K562 (cell line): ENCODE measurements at regions not wholly inside any gene's neighbourhood (a gene's known extent, or its start where the extent isn't known, plus 50 kb on each side); places are given as distances from the start of the nearest gene placed in this dataset.
A peak's percentile ranks its signal among the peaks of the same experiment; 100 is the strongest.

Source experiments
- BCOR ChIP-seq: fragments of 450-650 bp; IDR thresholded peaks from 2 replicates; pipeline ENCODE4 v1.6.1; 2016
- CREM ChIP-seq: IDR thresholded peaks from 2 replicates; pipeline ENCODE4 v1.6.1; 2014; ENCODE audit warnings: antibody characterized with exemption, low read depth
- ETV5 ChIP-seq: sonication (generic); formaldehyde crosslinking; IDR thresholded peaks from 2 replicates; pipeline ENCODE4 v1.4.0; 2020; ENCODE audit warnings: low read depth, mild to moderate bottlenecking, missing genetic modification reagents
- EWSR1 ChIP-seq: fragments of 450-650 bp; IDR thresholded peaks from 2 replicates; pipeline ENCODE4 v1.6.1; 2018; ENCODE audit warnings: borderline replicate concordance, mild to moderate bottlenecking, low read depth, moderate library complexity; ENCODE audit not compliant: partially characterized antibody
- FOXJ2 ChIP-seq: fragments of 200-800 bp; sonication (Bioruptor generic); IDR thresholded peaks from 2 replicates; pipeline ENCODE4 v1.6.1; 2016; ENCODE audit warnings: missing genetic modification characterization, missing compliant biosample characterization
- GATA2 ChIP-seq: sonication (generic); formaldehyde crosslinking; IDR thresholded peaks from 2 replicates; pipeline ENCODE4 v1.4.0; 2020; ENCODE audit warnings: mild to moderate bottlenecking, missing genetic modification reagents
- GMEB1 ChIP-seq: fragments of 250-450 bp; sonication (Bioruptor Pico); IDR thresholded peaks from 2 replicates; pipeline ENCODE4 v1.4.0; 2020; ENCODE audit warnings: mild to moderate bottlenecking
- HOXB6 ChIP-seq: fragments of 250-450 bp; sonication (Bioruptor Pico); IDR thresholded peaks from 2 replicates; pipeline ENCODE4 v1.5.1; 2022; ENCODE audit warnings: mild to moderate bottlenecking, borderline replicate concordance
- MAFG ChIP-seq: fragments of 450-650 bp; conservative IDR thresholded peaks from 2 replicates; pipeline ENCODE4 v1.6.1; 2016; ENCODE audit warnings: missing genetic modification characterization, missing compliant biosample characterization
- MCM3 ChIP-seq: fragments of 450-650 bp; IDR thresholded peaks from 2 replicates; pipeline ENCODE4 v1.6.1; 2016
- NCOA1 ChIP-seq: fragments of 450-650 bp; IDR thresholded peaks from 2 replicates; pipeline ENCODE4 v1.6.1; 2016; ENCODE audit warnings: low read depth
- PRPF4 ChIP-seq: fragments of 200-400 bp; formaldehyde crosslinking; IDR thresholded peaks from one replicate; pipeline ENCODE4 v1.6.1; 2017; ENCODE audit warnings: low read length, low read depth, mild to moderate bottlenecking; ENCODE audit not compliant: insufficient read depth, poor library complexity, severe bottlenecking
- RAD21 ChIP-seq, 2 experiments: fragments of 250-450 bp in 1 of 2; fragments of 450-650 bp in 1 of 2; sonication (Bioruptor Pico) in 1 of 2; formaldehyde crosslinking in 1 of 2; IDR thresholded peaks in 1 of 2; conservative IDR thresholded peaks in 1 of 2; 2 replicates each; pipeline versions ENCODE4 v1.4.0 to v1.8.0; 2020 to 2022; ENCODE audit warnings: mild to moderate bottlenecking in 2 of 2, moderate library complexity in 1 of 2
- REST ChIP-seq, 2 experiments: fragments of 450-650 bp; formaldehyde crosslinking in 1 of 2; IDR thresholded peaks; 2 replicates each; pipeline versions ENCODE4 v1.4.0 to v1.6.1; 2014 to 2020; ENCODE audit warnings: mild to moderate bottlenecking in 2 of 2, borderline replicate concordance in 1 of 2, low read depth in 1 of 2
- RNF2 ChIP-seq: sonication (generic); IDR thresholded peaks from 2 replicates; pipeline ENCODE4 v1.6.1; 2016
- TAL1 ChIP-seq: fragments of 450-650 bp; IDR thresholded peaks from 2 replicates; pipeline ENCODE4 v1.6.1; 2016; ENCODE audit warnings: mild to moderate bottlenecking
- ZNF143 ChIP-seq: sonication (generic); formaldehyde crosslinking; IDR thresholded peaks from 2 replicates; pipeline ENCODE4 v1.9.0; 2022; ENCODE audit warnings: mild to moderate bottlenecking, missing genetic modification reagents
- ZNF263 ChIP-seq: sonication (generic); formaldehyde crosslinking; IDR thresholded peaks from 2 replicates; pipeline ENCODE4 v1.8.0; 2022; ENCODE audit warnings: mild to moderate bottlenecking, missing genetic modification reagents, borderline replicate concordance
- TF ChIP-seq, protein P1 (sequence below), 3 experiments: IDR thresholded peaks in 2 of 3; conservative IDR thresholded peaks in 1 of 3; 2 replicates each; pipeline ENCODE4 v1.5.1; 2011 to 2012; ENCODE audit warnings: low read length in 3 of 3, mild to moderate bottlenecking in 3 of 3, control low read depth in 2 of 3, improper control_type of control experiment in 1 of 3, inconsistent platforms in 1 of 3, low read depth in 1 of 3, mixed read lengths in 1 of 3, moderate library complexity in 1 of 3; ENCODE audit not compliant: insufficient read depth in 2 of 3

DNA sequence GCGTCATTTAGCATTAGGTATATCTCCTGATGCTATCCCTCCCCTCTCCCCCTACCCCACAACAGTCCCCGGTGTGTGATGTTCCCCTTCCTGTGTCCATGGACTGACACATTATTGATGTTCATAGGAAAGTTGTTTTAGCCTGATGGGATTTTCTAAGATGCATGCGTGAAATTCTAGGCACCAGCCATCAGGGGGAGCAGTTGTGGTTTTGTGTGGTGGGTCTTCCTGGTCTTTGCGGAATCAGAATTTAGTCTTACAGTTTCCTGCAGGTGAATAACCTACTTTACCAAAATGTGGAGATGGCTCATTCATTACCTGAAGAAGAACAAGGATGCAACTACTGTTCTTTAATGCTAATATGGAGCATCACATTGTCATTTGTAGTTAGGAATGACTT lies 455.0 kb upstream of the THBS1 start (continued):
- TF ChIP-seq REST (IDR thresholded peaks at IDR 0.05; ENCODE audit: borderline replicate concordance) (peak; percentile 44; the same call in 1 of the 2 replicates), REST (CRISPR knock-in tag; IDR thresholded peaks at IDR 0.05; ENCODE audit: low read depth) (no peak), ETV5 (CRISPR knock-in tag) (no peak), PRPF4 (no peak), TAL1 (no peak), BCOR (no peak), CREM (0 out of 2 replicates have a peak, but pooled peaks have one; percentile 19), ZNF263 (CRISPR knock-in tag) (no peak), NCOA1 (no peak), EWSR1 (no peak), RNF2 (no peak), GMEB1 (CRISPR knock-in tag) (no peak), FOXJ2 (tag) (no peak), MAFG (tag) (0 out of 2 replicates have a peak, but pooled peaks have one; percentile 9), HOXB6 (CRISPR knock-in tag) (no peak), MCM3 (no peak), ZNF143 (CRISPR knock-in tag) (no peak), GATA2 (CRISPR knock-in tag) (no peak), RAD21 (CRISPR knock-in tag; conservative IDR thresholded peaks at IDR 0.05 in 1 of 2, IDR thresholded peaks at IDR 0.05 in 1 of 2) (peak; percentile 38 to 67; a peak in 3 of 4 replicates)
- TF ChIP-seq, protein P1, sequence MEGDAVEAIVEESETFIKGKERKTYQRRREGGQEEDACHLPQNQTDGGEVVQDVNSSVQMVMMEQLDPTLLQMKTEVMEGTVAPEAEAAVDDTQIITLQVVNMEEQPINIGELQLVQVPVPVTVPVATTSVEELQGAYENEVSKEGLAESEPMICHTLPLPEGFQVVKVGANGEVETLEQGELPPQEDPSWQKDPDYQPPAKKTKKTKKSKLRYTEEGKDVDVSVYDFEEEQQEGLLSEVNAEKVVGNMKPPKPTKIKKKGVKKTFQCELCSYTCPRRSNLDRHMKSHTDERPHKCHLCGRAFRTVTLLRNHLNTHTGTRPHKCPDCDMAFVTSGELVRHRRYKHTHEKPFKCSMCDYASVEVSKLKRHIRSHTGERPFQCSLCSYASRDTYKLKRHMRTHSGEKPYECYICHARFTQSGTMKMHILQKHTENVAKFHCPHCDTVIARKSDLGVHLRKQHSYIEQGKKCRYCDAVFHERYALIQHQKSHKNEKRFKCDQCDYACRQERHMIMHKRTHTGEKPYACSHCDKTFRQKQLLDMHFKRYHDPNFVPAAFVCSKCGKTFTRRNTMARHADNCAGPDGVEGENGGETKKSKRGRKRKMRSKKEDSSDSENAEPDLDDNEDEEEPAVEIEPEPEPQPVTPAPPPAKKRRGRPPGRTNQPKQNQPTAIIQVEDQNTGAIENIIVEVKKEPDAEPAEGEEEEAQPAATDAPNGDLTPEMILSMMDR (IDR thresholded peaks at IDR 0.05 in 2 of 3, conservative IDR thresholded peaks at IDR 0.05 in 1 of 3; ENCODE audit: insufficient read depth in 2 of 3, low read depth in 1 of 3, low read length in 3 of 3), result peak; percentile 64 to 72 (median 68)
